WERI-Rb-1 (cell line): ENCODE measurements at regions not wholly inside any gene's neighbourhood (a gene's known extent, or its start where the extent isn't known, plus 50 kb on each side); places are given as distances from the start of the nearest gene placed in this dataset.

ENCODE experiments used
- DNase-seq: peaks from one replicate; pipeline ENCODE4 v3.0.0-alpha.2; 2020
- H3K27ac ChIP-seq: fragments of 250-450 bp; sonication (Bioruptor Pico); 2 replicates; pipeline ENCODE4 v1.5.1; 2020; ENCODE audit warnings: mild to moderate bottlenecking, moderate library complexity
- H3K27me3 ChIP-seq: fragments of 250-450 bp; sonication (Bioruptor Pico); 2 replicates; pipeline ENCODE4 v1.5.1; 2021; ENCODE audit warnings: mild to moderate bottlenecking, low read depth, moderate library complexity; ENCODE audit not compliant: insufficient read depth, severe bottlenecking
- H3K36me3 ChIP-seq: fragments of 250-450 bp; sonication (Bioruptor Pico); 2 replicates; pipeline ENCODE4 v1.5.1; 2020; ENCODE audit warnings: mild to moderate bottlenecking, moderate library complexity
- H3K4me3 ChIP-seq: 2 replicates; pipeline ENCODE4 v1.5.1; 2011; ENCODE audit warnings: low read depth, mild to moderate bottlenecking, control low read depth, low read length
- H3K9me3 ChIP-seq: fragments of 250-450 bp; sonication (Bioruptor Pico); 2 replicates; pipeline ENCODE4 v1.5.1; 2021; ENCODE audit warnings: mild to moderate bottlenecking, moderate library complexity; ENCODE audit not compliant: severe bottlenecking
- TF ChIP-seq, protein P1 (sequence below): IDR thresholded peaks from 2 replicates; pipeline ENCODE4 v1.5.1; 2011; ENCODE audit warnings: low read depth, mild to moderate bottlenecking, control low read depth, inconsistent platforms, low read length

- no peaks in the 10 kb centered on the region for H3K36me3 ChIP-seq
Measured at GRCh38 chr3:166560253-166560652, 723.0 kb upstream of the BCHE start.

DNA sequence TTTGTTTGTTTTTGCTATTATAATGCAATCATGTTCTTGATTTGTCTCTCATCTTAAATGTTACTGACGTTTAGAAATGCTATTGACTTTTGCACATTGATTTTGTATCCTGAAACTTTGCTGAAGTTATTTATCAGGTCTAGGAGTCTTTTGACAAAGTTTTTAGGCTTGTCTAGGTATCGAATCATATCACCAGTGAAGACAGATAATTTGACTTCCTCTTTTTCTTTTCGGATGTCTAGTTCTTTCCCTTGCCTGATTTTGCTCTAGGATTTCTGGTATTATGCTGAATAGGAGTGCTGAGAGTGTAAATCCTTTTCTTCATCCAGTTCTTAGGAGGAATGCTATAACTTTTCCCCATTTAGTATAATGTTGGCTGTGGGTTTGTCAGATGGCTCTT, 719.7 kb upstream of the BCHE start:
- Histone ChIP-seq H3K4me3 (no peak overlapping the region), H3K27ac (no peak overlapping the region), H3K9me3 (no peaks in the 10 kb centered on the region), H3K36me3 (no peaks in the 10 kb centered on the region), H3K27me3 (no peaks in the 10 kb centered on the region)
- no peak for DNase-seq
- TF ChIP-seq, protein P1, sequence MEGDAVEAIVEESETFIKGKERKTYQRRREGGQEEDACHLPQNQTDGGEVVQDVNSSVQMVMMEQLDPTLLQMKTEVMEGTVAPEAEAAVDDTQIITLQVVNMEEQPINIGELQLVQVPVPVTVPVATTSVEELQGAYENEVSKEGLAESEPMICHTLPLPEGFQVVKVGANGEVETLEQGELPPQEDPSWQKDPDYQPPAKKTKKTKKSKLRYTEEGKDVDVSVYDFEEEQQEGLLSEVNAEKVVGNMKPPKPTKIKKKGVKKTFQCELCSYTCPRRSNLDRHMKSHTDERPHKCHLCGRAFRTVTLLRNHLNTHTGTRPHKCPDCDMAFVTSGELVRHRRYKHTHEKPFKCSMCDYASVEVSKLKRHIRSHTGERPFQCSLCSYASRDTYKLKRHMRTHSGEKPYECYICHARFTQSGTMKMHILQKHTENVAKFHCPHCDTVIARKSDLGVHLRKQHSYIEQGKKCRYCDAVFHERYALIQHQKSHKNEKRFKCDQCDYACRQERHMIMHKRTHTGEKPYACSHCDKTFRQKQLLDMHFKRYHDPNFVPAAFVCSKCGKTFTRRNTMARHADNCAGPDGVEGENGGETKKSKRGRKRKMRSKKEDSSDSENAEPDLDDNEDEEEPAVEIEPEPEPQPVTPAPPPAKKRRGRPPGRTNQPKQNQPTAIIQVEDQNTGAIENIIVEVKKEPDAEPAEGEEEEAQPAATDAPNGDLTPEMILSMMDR: no peak

More at GRCh38 chr3:166560253-166560652, 723.0 kb upstream of the BCHE start:
- H3K9me3 ChIP-seq: no peaks in the 10 kb centered on the region
- no peaks in the 10 kb centered on the region for H3K27me3 ChIP-seq
- TF ChIP-seq, protein P1: no peak
- H3K27ac ChIP-seq: no peak overlapping the region
- no peak for DNase-seq
- H3K4me3 ChIP-seq: no peak overlapping the region

DNA sequence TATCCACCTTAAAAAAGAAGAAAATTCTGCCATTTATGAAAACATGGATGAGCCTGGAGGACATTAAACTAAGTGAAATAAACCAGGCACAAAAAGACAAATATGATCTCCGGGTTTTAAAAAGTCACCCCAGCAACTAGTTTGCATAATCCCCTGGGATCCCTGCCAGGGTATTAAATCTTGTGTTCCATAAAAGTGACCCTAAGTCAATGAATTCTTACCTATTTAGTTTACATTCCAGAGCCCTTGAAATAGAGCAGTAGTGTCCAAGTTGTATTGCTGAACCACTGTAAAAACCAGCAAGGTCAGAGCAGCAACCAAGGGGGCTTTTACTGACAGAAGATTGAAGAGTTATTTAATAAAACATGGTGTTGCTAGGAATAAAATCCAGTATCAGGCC, 716.8 kb upstream of the BCHE start:
- Histone ChIP-seq H3K27ac (no peak overlapping the region), H3K4me3 (no peak overlapping the region), H3K9me3 (no peaks in the 10 kb centered on the region), H3K36me3 (no peaks in the 10 kb centered on the region), H3K27me3 (no peaks in the 10 kb centered on the region)
- TF ChIP-seq, protein P1: no peak
- no peak for DNase-seq

- no peaks in the 10 kb centered on the region for H3K36me3 ChIP-seq
- no peak overlapping the region for H3K4me3 ChIP-seq
- H3K27ac ChIP-seq: no peak overlapping the region
- TF ChIP-seq, protein P1: no peak
- no peak for DNase-seq
- H3K9me3 ChIP-seq: peaks cover 5% of the 10 kb centered on the region
- H3K27me3 ChIP-seq: no peaks in the 10 kb centered on the region
Measured at GRCh38 chr3:166533740-166534139, 696.5 kb upstream of the BCHE start.

- Histone ChIP-seq H3K27me3 (no peaks in the 10 kb centered on the region), H3K27ac (no peak overlapping the region), H3K4me3 (no peak overlapping the region), H3K36me3 (no peaks in the 10 kb centered on the region), H3K9me3 (peaks cover 5% of the 10 kb centered on the region)
- DNase-seq: no peak
- TF ChIP-seq, protein P1: no peak
Measured at GRCh38 chr3:166531730-166532129, 694.5 kb upstream of the BCHE start.

- no peak overlapping the region for H3K4me3 ChIP-seq
- H3K27me3 ChIP-seq: no peaks in the 10 kb centered on the region
- no peak overlapping the region for H3K27ac ChIP-seq
- DNase-seq: no peak
- TF ChIP-seq, protein P1: no peak
- peaks cover 5% of the 10 kb centered on the region for H3K9me3 ChIP-seq
- no peaks in the 10 kb centered on the region for H3K36me3 ChIP-seq
Measured at GRCh38 chr3:166527325-166527724, 690.1 kb upstream of the BCHE start.
